EH (cell line): ENCODE measurements at regions not wholly inside any gene's neighbourhood (a gene's known extent, or its start where the extent isn't known, plus 50 kb on each side); places are given as distances from the start of the nearest gene placed in this dataset.

Experiments
- DNase-seq: peaks from one replicate; pipeline ENCODE4 v3.0.0-alpha.2; 2015; ENCODE audit warnings: low read depth

GRCh38 chr6:28707387-28708282 is 182.0 kb downstream of the GPX5 start:
- DNase-seq: no peak

- DNase-seq: no peak
Measured at GRCh38 chr6:28709478-28710349, 184.0 kb downstream of the GPX5 start.

GRCh38 chr6:28710466-28711191 is 184.9 kb downstream of the GPX5 start:
- peak; percentile 44 for DNase-seq

- no peak for DNase-seq
Measured at GRCh38 chr6:28711325-28711724, 185.6 kb downstream of the GPX5 start.

- no peak for DNase-seq
Measured at GRCh38 chr6:28711788-28712341, 186.2 kb downstream of the GPX5 start.

GRCh38 chr6:28712982-28713381 is 187.3 kb downstream of the GPX5 start:
- DNase-seq: no peak

GRCh38 chr6:28719275-28719940 is 193.7 kb downstream of the GPX5 start:
- peak; percentile 21 for DNase-seq

GRCh38 chr6:28720357-28721231 is 194.9 kb downstream of the GPX5 start:
- no peak for DNase-seq

GRCh38 chr6:28721372-28721771 is 195.7 kb downstream of the GPX5 start:
- no peak for DNase-seq

- DNase-seq: no peak
Measured at GRCh38 chr6:28724395-28724794, 198.7 kb downstream of the GPX5 start.

GRCh38 chr6:28725274-28725809 is 198.4 kb downstream of the TRIM27 start:
- no peak for DNase-seq

GRCh38 chr6:28725890-28726348 is 197.9 kb downstream of the TRIM27 start:
- peak; percentile 18 for DNase-seq

GRCh38 chr6:28726569-28727309 is 197.0 kb downstream of the TRIM27 start:
- DNase-seq: no peak

- DNase-seq: no peak
Measured at GRCh38 chr6:28727559-28728211, 196.1 kb downstream of the TRIM27 start.

- DNase-seq: no peak
Measured at GRCh38 chr6:28729501-28730402, 194.0 kb downstream of the TRIM27 start.

GRCh38 chr6:28732052-28732451 is 191.7 kb downstream of the TRIM27 start:
- no peak for DNase-seq

GRCh38 chr6:28734443-28734959 is 189.3 kb downstream of the TRIM27 start:
- DNase-seq: no peak
